ENCODE measurements at regions not wholly inside any gene's neighbourhood (a gene's known extent, or its start where the extent isn't known, plus 50 kb on each side); places are given as distances from the start of the nearest gene placed in this dataset.
"Not testable (repeated sequence)": the region's sequence is repeated elsewhere in the genome, so short reads cannot be mapped to it uniquely, and the experiment has no call there.

DNA sequence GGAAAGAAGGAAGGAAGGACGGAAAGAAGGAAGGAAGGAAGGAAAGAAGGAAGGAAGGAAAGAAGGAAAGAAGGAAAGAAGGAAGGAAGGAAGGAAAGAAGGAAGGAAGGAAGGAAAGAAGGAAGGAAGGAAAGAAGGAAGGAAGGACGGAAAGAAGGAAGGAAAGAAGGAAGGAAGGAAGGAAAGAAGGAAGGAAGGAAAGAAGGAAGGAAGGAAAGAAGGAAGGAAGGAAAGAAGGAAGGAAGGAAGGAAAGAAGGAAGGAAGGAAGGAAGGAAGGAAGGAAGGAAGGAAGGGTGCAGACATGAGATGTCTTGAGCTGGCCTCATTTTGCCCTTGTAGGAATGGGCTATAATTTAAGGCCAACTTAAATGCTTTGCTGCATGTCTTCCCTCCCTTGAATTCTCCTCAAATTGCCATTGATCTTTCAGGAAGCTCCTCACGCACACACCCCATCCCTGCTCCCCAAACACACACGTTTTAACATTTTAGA is 172.1 kb upstream of the NOX3 start:
- not testable (repeated sequence) for TF ChIP-seq CTCF, POLR2AphosphoS5 (IDR thresholded peaks at IDR 0.05)

All from prostate gland (tissue), 2 donors.